ENCODE measurements at regions not wholly inside any gene's neighbourhood (a gene's known extent, or its start where the extent isn't known, plus 50 kb on each side); places are given as distances from the start of the nearest gene placed in this dataset.

DNA sequence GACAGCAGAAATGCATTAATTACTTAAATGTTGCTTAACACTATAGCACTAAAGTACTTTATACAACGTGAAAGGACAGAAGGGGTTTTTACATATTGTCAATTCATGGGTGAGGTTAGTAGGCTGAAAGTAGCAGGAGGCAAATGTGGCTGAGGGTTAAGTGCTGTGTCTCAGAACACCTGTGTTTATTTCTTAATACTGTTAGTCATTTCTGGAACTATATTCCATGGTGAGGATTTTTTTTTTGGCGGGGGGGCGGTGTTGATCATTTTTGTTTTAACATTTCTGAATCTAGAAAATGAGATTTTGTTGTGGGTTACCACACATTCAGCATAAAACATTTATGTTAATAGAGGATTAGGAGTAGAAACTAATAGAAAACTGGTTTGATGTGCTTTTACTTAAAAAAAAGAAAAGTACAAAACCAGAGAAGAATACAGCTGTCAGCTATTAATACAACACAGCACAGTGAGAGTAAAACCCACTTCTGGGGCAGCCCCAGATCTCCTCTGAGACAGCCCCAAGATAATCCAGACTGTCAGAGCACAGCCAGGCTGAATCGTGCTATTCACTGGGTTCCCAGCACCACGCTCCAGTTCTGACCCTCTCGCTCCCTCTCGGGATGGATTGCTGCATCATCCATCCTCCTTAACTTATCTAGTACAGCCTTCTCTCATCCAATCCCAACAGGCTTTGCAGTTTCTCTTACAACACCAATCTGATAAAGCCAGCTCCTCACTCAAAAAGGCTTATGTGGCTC lies 307.7 kb downstream of the TUSC7 start:
- TF ChIP-seq EZH2 (IDR thresholded peaks at IDR 0.05; ENCODE audit: low read length, unreplicated experiment): no peak
- TF ChIP-seq, protein P1, sequence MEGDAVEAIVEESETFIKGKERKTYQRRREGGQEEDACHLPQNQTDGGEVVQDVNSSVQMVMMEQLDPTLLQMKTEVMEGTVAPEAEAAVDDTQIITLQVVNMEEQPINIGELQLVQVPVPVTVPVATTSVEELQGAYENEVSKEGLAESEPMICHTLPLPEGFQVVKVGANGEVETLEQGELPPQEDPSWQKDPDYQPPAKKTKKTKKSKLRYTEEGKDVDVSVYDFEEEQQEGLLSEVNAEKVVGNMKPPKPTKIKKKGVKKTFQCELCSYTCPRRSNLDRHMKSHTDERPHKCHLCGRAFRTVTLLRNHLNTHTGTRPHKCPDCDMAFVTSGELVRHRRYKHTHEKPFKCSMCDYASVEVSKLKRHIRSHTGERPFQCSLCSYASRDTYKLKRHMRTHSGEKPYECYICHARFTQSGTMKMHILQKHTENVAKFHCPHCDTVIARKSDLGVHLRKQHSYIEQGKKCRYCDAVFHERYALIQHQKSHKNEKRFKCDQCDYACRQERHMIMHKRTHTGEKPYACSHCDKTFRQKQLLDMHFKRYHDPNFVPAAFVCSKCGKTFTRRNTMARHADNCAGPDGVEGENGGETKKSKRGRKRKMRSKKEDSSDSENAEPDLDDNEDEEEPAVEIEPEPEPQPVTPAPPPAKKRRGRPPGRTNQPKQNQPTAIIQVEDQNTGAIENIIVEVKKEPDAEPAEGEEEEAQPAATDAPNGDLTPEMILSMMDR (conservative IDR thresholded peaks at IDR 0.05; ENCODE audit: low read depth, low read length): no peak
- no peak for TF ChIP-seq EZH2phosphoT487 (IDR thresholded peaks at IDR 0.05; ENCODE audit: borderline replicate concordance, low read length)

Measured in PC-3 (cell line).